ENCODE measurements at regions not wholly inside any gene's neighbourhood (a gene's known extent, or its start where the extent isn't known, plus 50 kb on each side); places are given as distances from the start of the nearest gene placed in this dataset.
A peak's percentile ranks its signal among the peaks of the same experiment; 100 is the strongest.

DNA sequence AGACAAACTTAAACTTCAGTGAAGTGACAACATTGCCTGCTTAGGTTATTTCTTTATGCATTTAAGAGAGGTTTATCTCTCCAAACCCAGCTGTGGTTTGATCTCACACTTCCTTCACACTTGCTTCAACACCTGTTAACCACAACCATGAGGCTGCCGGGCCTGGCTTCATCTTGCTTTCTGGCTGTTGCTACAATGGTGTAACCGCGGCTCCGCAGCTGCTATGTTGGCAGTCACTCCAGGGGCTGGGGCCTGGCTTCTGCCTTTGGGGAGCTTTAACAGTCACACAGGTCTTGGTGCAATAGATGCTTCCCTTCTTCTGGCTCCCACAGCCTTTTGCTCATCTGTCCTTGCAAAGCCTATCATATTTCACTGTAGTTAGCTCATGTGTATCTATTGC, 72.9 kb upstream of the MNS1 start:
- TF ChIP-seq, protein P1, sequence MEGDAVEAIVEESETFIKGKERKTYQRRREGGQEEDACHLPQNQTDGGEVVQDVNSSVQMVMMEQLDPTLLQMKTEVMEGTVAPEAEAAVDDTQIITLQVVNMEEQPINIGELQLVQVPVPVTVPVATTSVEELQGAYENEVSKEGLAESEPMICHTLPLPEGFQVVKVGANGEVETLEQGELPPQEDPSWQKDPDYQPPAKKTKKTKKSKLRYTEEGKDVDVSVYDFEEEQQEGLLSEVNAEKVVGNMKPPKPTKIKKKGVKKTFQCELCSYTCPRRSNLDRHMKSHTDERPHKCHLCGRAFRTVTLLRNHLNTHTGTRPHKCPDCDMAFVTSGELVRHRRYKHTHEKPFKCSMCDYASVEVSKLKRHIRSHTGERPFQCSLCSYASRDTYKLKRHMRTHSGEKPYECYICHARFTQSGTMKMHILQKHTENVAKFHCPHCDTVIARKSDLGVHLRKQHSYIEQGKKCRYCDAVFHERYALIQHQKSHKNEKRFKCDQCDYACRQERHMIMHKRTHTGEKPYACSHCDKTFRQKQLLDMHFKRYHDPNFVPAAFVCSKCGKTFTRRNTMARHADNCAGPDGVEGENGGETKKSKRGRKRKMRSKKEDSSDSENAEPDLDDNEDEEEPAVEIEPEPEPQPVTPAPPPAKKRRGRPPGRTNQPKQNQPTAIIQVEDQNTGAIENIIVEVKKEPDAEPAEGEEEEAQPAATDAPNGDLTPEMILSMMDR (IDR thresholded peaks at IDR 0.05; ENCODE audit: low read depth, low read length) = no peak
- TF ChIP-seq, protein P2, sequence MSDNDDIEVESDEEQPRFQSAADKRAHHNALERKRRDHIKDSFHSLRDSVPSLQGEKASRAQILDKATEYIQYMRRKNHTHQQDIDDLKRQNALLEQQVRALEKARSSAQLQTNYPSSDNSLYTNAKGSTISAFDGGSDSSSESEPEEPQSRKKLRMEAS (IDR thresholded peaks at IDR 0.05; ENCODE audit: low read depth, low read length) = no peak
- no peak for TF ChIP-seq MYC (IDR thresholded peaks at IDR 0.05; ENCODE audit: low read depth, low read length)
- no peak for TF ChIP-seq POLR2A (IDR thresholded peaks at IDR 0.05; ENCODE audit: extremely low read depth, insufficient read length)
- DNase-seq (ENCODE audit: low read depth) = peak; percentile 14
- no peak overlapping the region for H3K4me3 ChIP-seq (ENCODE audit: low read depth, low read length)

DNA sequence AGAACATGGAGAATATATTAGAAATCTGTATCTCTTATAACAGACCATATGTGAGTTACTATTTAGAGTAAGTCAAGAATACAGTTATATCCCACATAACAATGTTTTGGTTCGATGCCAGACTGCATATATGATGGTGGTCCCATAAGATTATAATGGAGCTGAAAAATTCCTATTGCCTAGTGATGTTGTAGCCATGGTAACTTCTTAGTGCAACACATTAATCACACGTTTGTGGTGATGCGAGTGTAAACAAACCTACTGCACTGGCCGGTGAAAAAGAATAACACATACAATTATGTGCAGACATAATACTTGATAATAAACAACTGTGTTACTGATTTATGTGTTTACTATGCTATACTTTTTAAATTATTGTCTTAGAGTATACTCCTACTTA, 69.8 kb upstream of the MNS1 start:
- DNase-seq (ENCODE audit: low read depth) = no peak
- TF ChIP-seq, protein P2 (IDR thresholded peaks at IDR 0.05; ENCODE audit: low read depth, low read length) = no peak
- TF ChIP-seq MYC (IDR thresholded peaks at IDR 0.05; ENCODE audit: low read depth, low read length) (no peak), POLR2A (IDR thresholded peaks at IDR 0.05; ENCODE audit: extremely low read depth, insufficient read length) (no peak)
- TF ChIP-seq, protein P1 (IDR thresholded peaks at IDR 0.05; ENCODE audit: low read depth, low read length) = no peak
- H3K4me3 ChIP-seq (ENCODE audit: low read depth, low read length) = no peak overlapping the region

DNA sequence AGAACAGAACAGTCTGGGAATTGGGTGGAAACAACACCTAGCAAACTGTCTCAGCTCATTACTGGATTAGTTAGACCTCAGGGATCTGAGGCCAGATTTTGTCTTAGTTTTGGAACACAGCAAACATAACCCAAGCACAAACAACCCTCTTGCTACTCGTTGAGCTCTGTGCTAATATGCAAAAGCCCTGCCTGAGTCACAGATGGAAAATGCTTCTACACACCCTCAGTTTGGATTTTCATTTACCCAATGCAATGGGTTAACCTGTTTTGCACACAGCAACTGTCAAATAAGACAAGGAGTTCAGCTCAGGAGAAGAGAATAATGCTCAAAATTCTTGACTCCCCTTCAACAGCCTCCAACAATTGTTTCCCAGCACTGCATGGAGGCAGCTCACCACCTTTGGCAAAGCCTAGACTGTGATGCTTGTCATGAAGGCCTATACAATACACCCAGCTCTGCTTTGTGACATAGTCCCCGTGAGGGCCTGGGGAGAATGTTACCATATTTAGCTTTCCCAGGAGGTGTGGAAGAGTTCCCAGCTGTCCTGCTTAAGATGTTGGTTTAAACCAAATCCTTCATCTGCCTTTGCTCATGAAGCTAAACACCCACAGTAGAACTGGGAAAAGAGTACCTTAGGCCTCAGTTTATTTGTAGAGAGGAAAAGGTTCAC, 68.9 kb upstream of the MNS1 start:
- DNase-seq (ENCODE audit: low read depth) = no peak
- TF ChIP-seq, protein P1 (IDR thresholded peaks at IDR 0.05; ENCODE audit: low read depth, low read length) = no peak
- TF ChIP-seq, protein P2 (IDR thresholded peaks at IDR 0.05; ENCODE audit: low read depth, low read length) = no peak
- TF ChIP-seq MYC (IDR thresholded peaks at IDR 0.05; ENCODE audit: low read depth, low read length) = no peak
- no peak for TF ChIP-seq POLR2A (IDR thresholded peaks at IDR 0.05; ENCODE audit: extremely low read depth, insufficient read length)
- H3K4me3 ChIP-seq (ENCODE audit: low read depth, low read length) = no peak overlapping the region

DNA sequence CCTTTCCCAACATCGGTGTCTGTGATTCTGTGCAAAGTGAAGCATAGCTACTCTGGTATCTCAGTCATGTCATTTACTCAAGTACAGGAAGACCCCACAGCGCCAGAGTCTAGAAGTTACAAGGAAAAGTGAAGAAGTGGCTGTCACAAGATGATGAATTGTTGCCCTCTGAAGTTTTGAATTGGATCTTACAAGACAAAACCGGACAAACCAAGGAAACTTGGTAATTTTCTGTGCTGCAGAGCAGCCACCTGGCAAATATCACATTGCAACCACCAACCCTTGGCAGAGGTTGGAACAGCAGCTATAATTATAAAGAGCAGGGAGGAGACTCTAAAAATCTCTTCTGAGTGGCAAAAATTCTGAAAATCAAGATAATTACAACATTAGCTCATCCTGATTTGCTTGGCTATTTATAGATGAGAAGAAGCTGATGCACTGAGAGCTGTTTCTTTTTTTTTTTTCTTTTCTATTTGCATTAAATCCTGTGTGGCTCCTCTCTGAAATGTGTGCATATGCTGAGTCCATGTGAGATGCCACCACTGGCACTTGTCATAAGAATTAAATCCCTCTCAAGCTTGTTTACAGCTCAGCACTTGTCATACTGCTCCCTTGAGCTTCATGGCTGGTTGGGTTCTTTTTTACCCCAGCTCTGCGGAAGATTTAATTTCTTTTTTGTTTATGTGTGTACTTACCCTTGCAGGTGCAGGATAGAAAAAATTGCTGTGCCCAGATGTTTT, 68.0 kb upstream of the MNS1 start:
- TF ChIP-seq POLR2A (IDR thresholded peaks at IDR 0.05; ENCODE audit: extremely low read depth, insufficient read length) = no peak
- TF ChIP-seq, protein P2 (IDR thresholded peaks at IDR 0.05; ENCODE audit: low read depth, low read length) = no peak
- TF ChIP-seq MYC (IDR thresholded peaks at IDR 0.05; ENCODE audit: low read depth, low read length) = no peak
- TF ChIP-seq, protein P1 (IDR thresholded peaks at IDR 0.05; ENCODE audit: low read depth, low read length) = no peak

DNA sequence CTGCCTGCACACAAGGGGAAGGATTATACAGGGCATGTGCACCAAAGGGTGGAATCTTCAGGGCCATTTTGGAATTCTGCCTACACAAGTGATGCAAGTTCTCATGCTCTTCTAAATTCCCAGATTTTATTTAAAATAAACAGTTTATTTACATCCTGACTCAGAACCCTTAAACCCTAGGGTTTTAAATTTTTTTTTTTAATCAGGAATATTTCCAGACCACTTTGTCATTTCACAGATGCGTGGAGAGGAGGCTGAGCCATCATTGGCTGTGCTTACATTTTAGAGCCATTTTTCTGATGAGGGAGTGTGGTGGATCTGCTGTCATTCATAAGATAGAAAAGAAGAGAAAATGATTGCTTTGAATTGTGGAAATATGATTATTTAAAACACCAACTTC, 65.2 kb upstream of the MNS1 start:
- H3K4me3 ChIP-seq (ENCODE audit: low read depth, low read length) = no peak overlapping the region
- no peak for DNase-seq (ENCODE audit: low read depth)
- TF ChIP-seq, protein P2 (IDR thresholded peaks at IDR 0.05; ENCODE audit: low read depth, low read length) = no peak
- no peak for TF ChIP-seq MYC (IDR thresholded peaks at IDR 0.05; ENCODE audit: low read depth, low read length)
- TF ChIP-seq POLR2A (IDR thresholded peaks at IDR 0.05; ENCODE audit: extremely low read depth, insufficient read length) = no peak
- TF ChIP-seq, protein P1 (IDR thresholded peaks at IDR 0.05; ENCODE audit: low read depth, low read length) = no peak

More for the DNA sequence above, 68.0 kb upstream of the MNS1 start:
- H3K4me3 ChIP-seq (ENCODE audit: low read depth, low read length) = no peak overlapping the region
- no peak for DNase-seq (ENCODE audit: low read depth)
